Astrocyte (in vitro differentiated cells and primary cell): ENCODE measurements at regions not wholly inside any gene's neighbourhood (a gene's known extent, or its start where the extent isn't known, plus 50 kb on each side); places are given as distances from the start of the nearest gene placed in this dataset.

Source experiments
- DNase-seq: peaks from one replicate; pipeline ENCODE4 v3.0.0-alpha.2; 2010; ENCODE audit warnings: low read depth
- FAIRE-seq: peaks from 2 replicates; lab custom pipeline; 2011; peaks lifted over from hg19 to GRCh38; lab: Jason Lieb, UNC
- H2AFZ ChIP-seq: 2 replicates; pipeline ENCODE4 v1.6.0; 2012; ENCODE audit warnings: low read depth, low read length, inconsistent platforms
- H3K27ac ChIP-seq: 2 replicates; pipeline ENCODE4 v1.5.1; 2011; ENCODE audit warnings: low read depth, low read length, inconsistent platforms
- H3K27me3 ChIP-seq: 2 replicates; pipeline ENCODE4 v1.6.0; 2011; ENCODE audit warnings: low read length, inconsistent platforms; ENCODE audit not compliant: insufficient read depth
- H3K36me3 ChIP-seq: 2 replicates; pipeline ENCODE4 v1.5.1; 2011; ENCODE audit warnings: low read length, inconsistent platforms; ENCODE audit not compliant: insufficient read depth
- H3K4me1 ChIP-seq: 2 replicates; pipeline ENCODE4 v1.5.1; 2011; ENCODE audit warnings: low read length, inconsistent platforms; ENCODE audit not compliant: insufficient read depth
- H3K4me2 ChIP-seq: 2 replicates; pipeline ENCODE4 v1.6.0; 2012; ENCODE audit warnings: low read length, inconsistent platforms
- H3K4me3 ChIP-seq: 2 replicates; pipeline ENCODE4 v1.5.1; 2011; ENCODE audit warnings: low read depth, mild to moderate bottlenecking, low read length, inconsistent platforms; ENCODE audit not compliant: insufficient read depth
- H3K79me2 ChIP-seq: 2 replicates; pipeline ENCODE4 v1.6.0; 2012; ENCODE audit warnings: mild to moderate bottlenecking, low read length, inconsistent platforms; ENCODE audit not compliant: insufficient read depth
- H3K9ac ChIP-seq: 2 replicates; pipeline ENCODE4 v1.6.0; 2012; ENCODE audit warnings: mild to moderate bottlenecking, low read length, inconsistent platforms
- H3K9me3 ChIP-seq: 2 replicates; pipeline ENCODE4 v1.5.1; 2012; ENCODE audit warnings: low read depth, mild to moderate bottlenecking, low read length, inconsistent platforms; ENCODE audit not compliant: insufficient read depth
- H4K20me1 ChIP-seq: 2 replicates; pipeline ENCODE4 v1.6.0; 2012; ENCODE audit warnings: low read length, inconsistent platforms; ENCODE audit not compliant: insufficient read depth
- H3K27ac Mint-ChIP-seq: one replicate; pipeline ENCODE4 v1.8.0; 2021; ENCODE audit warnings: mild to moderate bottlenecking, mixed read lengths; ENCODE audit not compliant: unreplicated experiment
- H3K27me3 Mint-ChIP-seq: one replicate; pipeline ENCODE4 v1.8.0; 2021; ENCODE audit warnings: low read depth, mixed read lengths; ENCODE audit not compliant: unreplicated experiment
- H3K36me3 Mint-ChIP-seq: one replicate; pipeline ENCODE4 v1.8.0; 2021; ENCODE audit warnings: low read depth, mixed read lengths; ENCODE audit not compliant: unreplicated experiment
- H3K4me1 Mint-ChIP-seq: one replicate; pipeline ENCODE4 v1.8.0; 2021; ENCODE audit warnings: low read depth, mixed read lengths; ENCODE audit not compliant: unreplicated experiment
- H3K4me3 Mint-ChIP-seq: one replicate; pipeline ENCODE4 v1.8.0; 2021; ENCODE audit warnings: mild to moderate bottlenecking, moderate library complexity, mixed read lengths; ENCODE audit not compliant: unreplicated experiment
- H3K9me3 Mint-ChIP-seq: one replicate; pipeline ENCODE4 v1.8.0; 2021; ENCODE audit warnings: mild to moderate bottlenecking, mixed read lengths; ENCODE audit not compliant: unreplicated experiment
- CTCF ChIP-seq: IDR thresholded peaks from 2 replicates; pipeline ENCODE4 v1.5.1; 2011; ENCODE audit warnings: low read depth, mild to moderate bottlenecking, inconsistent platforms, low read length, moderate library complexity; ENCODE audit not compliant: insufficient read depth
- EZH2 ChIP-seq: IDR thresholded peaks from 2 replicates; pipeline ENCODE4 v1.6.1; 2012; ENCODE audit warnings: mild to moderate bottlenecking, low read length, inconsistent platforms; ENCODE audit not compliant: insufficient read depth

DNA sequence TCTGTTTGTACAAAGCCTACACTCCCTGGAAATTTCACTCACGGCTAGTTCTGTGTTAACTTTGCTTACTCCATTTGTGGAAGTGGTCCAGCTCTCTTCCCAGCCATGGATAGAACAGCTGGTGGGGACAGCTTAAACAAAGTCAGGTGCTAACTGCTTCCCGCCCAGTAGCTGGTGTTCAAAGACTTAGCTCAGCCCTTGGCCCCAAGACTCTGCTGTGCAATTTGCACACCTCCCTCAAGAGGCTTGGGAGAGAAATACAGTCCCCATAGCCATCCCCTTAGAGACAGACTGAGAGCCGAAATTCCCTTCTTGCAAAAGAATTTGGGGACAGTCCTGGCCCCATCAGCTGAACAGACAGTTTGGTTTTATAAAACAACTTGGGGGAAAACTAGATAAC, 73.8 kb upstream of the RAI14 start:
- peaks cover 23% of the 10 kb centered on the region for H3K4me1 Mint-ChIP-seq
- FAIRE-seq (no peak), DNase-seq (no peak)
- H3K27me3 Mint-ChIP-seq = no peaks in the 10 kb centered on the region
- Histone ChIP-seq H3K4me1 (peaks cover 26% of the 10 kb centered on the region), H3K4me3 (no peak overlapping the region), H3K9ac (no peak overlapping the region), H4K20me1 (no peaks in the 10 kb centered on the region), H3K27me3 (no peaks in the 10 kb centered on the region), H2AFZ (no peak overlapping the region), H3K4me2 (no peak overlapping the region), H3K36me3 (no peaks in the 10 kb centered on the region), H3K79me2 (no peaks in the 10 kb centered on the region), H3K27ac (no peak overlapping the region), H3K9me3 (no peaks in the 10 kb centered on the region)
- H3K9me3 Mint-ChIP-seq = peaks cover 1% of the 10 kb centered on the region
- H3K36me3 Mint-ChIP-seq = no peaks in the 10 kb centered on the region
- TF ChIP-seq EZH2 (no peak), CTCF (no peak)
- no peak overlapping the region for H3K4me3 Mint-ChIP-seq
- H3K27ac Mint-ChIP-seq = no peak overlapping the region

GRCh38 chr5:34583167-34583566, 73.0 kb upstream of the RAI14 start:
- H3K9me3 ChIP-seq = no peaks in the 10 kb centered on the region

More at GRCh38 chr5:34583167-34583566, 73.0 kb upstream of the RAI14 start:
- no peaks in the 10 kb centered on the region for H3K36me3 Mint-ChIP-seq
- no peak for DNase-seq
- H3K4me3 Mint-ChIP-seq = no peak overlapping the region
- no peaks in the 10 kb centered on the region for H3K36me3 ChIP-seq
- H3K4me2 ChIP-seq = no peak overlapping the region
- H3K4me3 ChIP-seq = no peak overlapping the region
- no peak for TF ChIP-seq CTCF
- no peak for TF ChIP-seq EZH2
- no peak overlapping the region for H3K27ac Mint-ChIP-seq
- peaks cover 30% of the 10 kb centered on the region for H3K4me1 Mint-ChIP-seq
- peaks cover 34% of the 10 kb centered on the region for H3K4me1 ChIP-seq
- no peak overlapping the region for H3K27ac ChIP-seq
- peaks cover 1% of the 10 kb centered on the region for H3K9me3 Mint-ChIP-seq
- no peak overlapping the region for H2AFZ ChIP-seq
- no peaks in the 10 kb centered on the region for H3K79me2 ChIP-seq
- no peaks in the 10 kb centered on the region for H4K20me1 ChIP-seq
- H3K9ac ChIP-seq = no peak overlapping the region
- FAIRE-seq = no peak
- H3K27me3 ChIP-seq = no peaks in the 10 kb centered on the region
- H3K27me3 Mint-ChIP-seq = no peaks in the 10 kb centered on the region
